Osteoblast (primary cell): ENCODE measurements at regions not wholly inside any gene's neighbourhood (a gene's known extent, or its start where the extent isn't known, plus 50 kb on each side); places are given as distances from the start of the nearest gene placed in this dataset.

ENCODE experiments used
- DNase-seq: peaks from one replicate; pipeline ENCODE4 v3.0.0; 2011; ENCODE audit warnings: low spot score, mixed read lengths; ENCODE audit not compliant: insufficient read length; ENCODE audit errors: missing footprints
- H2AFZ ChIP-seq: 2 replicates; pipeline ENCODE4 v1.6.0; 2011; ENCODE audit warnings: mild to moderate bottlenecking, low read length
- H3K27ac ChIP-seq: 2 replicates; pipeline ENCODE4 v1.5.1; 2011; ENCODE audit warnings: mild to moderate bottlenecking, low read depth, low read length, moderate library complexity
- H3K27me3 ChIP-seq: 2 replicates; pipeline ENCODE4 v1.6.0; 2012; ENCODE audit warnings: mild to moderate bottlenecking, control low read depth, inconsistent platforms, low read length, moderate library complexity; ENCODE audit not compliant: insufficient read depth
- H3K36me3 ChIP-seq: 2 replicates; pipeline ENCODE4 v1.5.1; 2011; ENCODE audit warnings: mild to moderate bottlenecking, low read length, control low read depth, moderate library complexity; ENCODE audit not compliant: insufficient read depth
- H3K4me1 ChIP-seq: 2 replicates; pipeline ENCODE4 v1.5.1; 2011; ENCODE audit warnings: mild to moderate bottlenecking, low read length, control low read depth, moderate library complexity; ENCODE audit not compliant: insufficient read depth
- H3K4me2 ChIP-seq: 2 replicates; pipeline ENCODE4 v1.6.0; 2011; ENCODE audit warnings: mild to moderate bottlenecking, low read length; ENCODE audit not compliant: insufficient read depth
- H3K4me3 ChIP-seq: fragments of 200-600 bp; sonication (generic); 3 replicates; pipeline ENCODE4 v1.5.1; 2012; ENCODE audit warnings: mild to moderate bottlenecking, low read length, inconsistent platforms; ENCODE audit not compliant: insufficient read depth
- H3K79me2 ChIP-seq: 2 replicates; pipeline ENCODE4 v1.6.0; 2012; ENCODE audit warnings: mild to moderate bottlenecking, low read length, control low read depth, inconsistent platforms; ENCODE audit not compliant: insufficient read depth
- H3K9me3 ChIP-seq: 2 replicates; pipeline ENCODE4 v1.5.1; 2011; ENCODE audit warnings: low read depth, low read length, control low read depth
- H4K20me1 ChIP-seq: 2 replicates; pipeline ENCODE4 v1.6.0; 2012; ENCODE audit warnings: mild to moderate bottlenecking, low read length, control low read depth; ENCODE audit not compliant: insufficient read depth
- CTCF ChIP-seq: IDR thresholded peaks from 2 replicates; pipeline ENCODE4 v1.5.1; 2011; ENCODE audit warnings: mild to moderate bottlenecking, low read depth, low read length, moderate library complexity; ENCODE audit errors: extremely low read depth

GRCh38 chr11:95593111-95593510, 196.5 kb downstream of the FAM76B start:
- no peak overlapping the region for H3K4me2 ChIP-seq
- H3K27me3 ChIP-seq, result no peaks in the 10 kb centered on the region
- peaks cover 18% of the 10 kb centered on the region for H3K4me1 ChIP-seq
- no peaks in the 10 kb centered on the region for H3K36me3 ChIP-seq
- no peaks in the 10 kb centered on the region for H4K20me1 ChIP-seq
- no peak for DNase-seq
- H3K79me2 ChIP-seq, result no peaks in the 10 kb centered on the region
- H3K4me3 ChIP-seq, result no peak overlapping the region
- no peak overlapping the region for H2AFZ ChIP-seq
- H3K27ac ChIP-seq, result no peak overlapping the region
- TF ChIP-seq CTCF, result no peak
- no peaks in the 10 kb centered on the region for H3K9me3 ChIP-seq

GRCh38 chr11:95592471-95592870, 197.1 kb downstream of the FAM76B start:
- Histone ChIP-seq H4K20me1 (no peaks in the 10 kb centered on the region), H3K4me3 (no peak overlapping the region), H3K27me3 (no peaks in the 10 kb centered on the region), H3K4me2 (peak overlapping the region; percentile 30), H3K4me1 (peaks cover 18% of the 10 kb centered on the region), H2AFZ (peak overlapping the region; percentile 48), H3K36me3 (no peaks in the 10 kb centered on the region), H3K79me2 (no peaks in the 10 kb centered on the region), H3K27ac (no peak overlapping the region), H3K9me3 (no peaks in the 10 kb centered on the region)
- no peak for DNase-seq
- no peak for TF ChIP-seq CTCF

GRCh38 chr11:95589893-95590612, 199.5 kb downstream of the FAM76B start:
- Histone ChIP-seq H3K4me2 (no peak overlapping the region), H3K79me2 (no peaks in the 10 kb centered on the region)
- no peak for DNase-seq

More at GRCh38 chr11:95589893-95590612, 199.5 kb downstream of the FAM76B start:
- Histone ChIP-seq H3K9me3 (no peaks in the 10 kb centered on the region), H3K27ac (no peak overlapping the region), H3K36me3 (no peaks in the 10 kb centered on the region), H3K27me3 (no peaks in the 10 kb centered on the region), H2AFZ (no peak overlapping the region), H4K20me1 (no peaks in the 10 kb centered on the region), H3K4me1 (peaks cover 24% of the 10 kb centered on the region), H3K4me3 (no peak overlapping the region)
- no peak for TF ChIP-seq CTCF
